GM19239 (cell line): ENCODE measurements at regions not wholly inside any gene's neighbourhood (a gene's known extent, or its start where the extent isn't known, plus 50 kb on each side); places are given as distances from the start of the nearest gene placed in this dataset.

Experiments used
- DNase-seq: peaks from one replicate; pipeline ENCODE4 v3.0.0; 2011; ENCODE audit warnings: low spot score; ENCODE audit not compliant: insufficient read length
- FAIRE-seq: peaks from 2 replicates; lab custom pipeline; 2011; peaks lifted over from hg19 to GRCh38; lab: Jason Lieb, UNC

- no peak for FAIRE-seq
- DNase-seq: no peak
Measured at GRCh38 chr4:137700751-137701150, 168.5 kb upstream of the PCDH18 start.

DNA sequence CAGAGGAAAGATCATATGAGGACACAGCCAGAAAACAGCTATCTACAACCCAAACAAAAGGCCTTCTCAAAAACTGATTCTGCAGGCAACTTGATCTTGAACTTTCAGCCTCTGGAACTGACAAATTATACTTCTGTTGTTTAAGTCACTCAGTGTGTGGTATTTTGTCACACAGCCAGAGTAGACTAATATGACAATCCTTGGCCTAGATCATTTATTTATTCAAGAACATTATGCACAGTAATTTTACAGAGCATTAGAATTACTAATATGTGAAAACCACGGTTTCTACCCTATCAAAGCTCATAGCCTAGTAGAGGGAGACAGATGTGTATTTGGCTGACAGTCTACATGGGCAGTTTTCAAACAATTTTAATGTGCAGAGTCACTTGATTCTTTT, 167.8 kb upstream of the PCDH18 start:
- DNase-seq: no peak
- no peak for FAIRE-seq

DNA sequence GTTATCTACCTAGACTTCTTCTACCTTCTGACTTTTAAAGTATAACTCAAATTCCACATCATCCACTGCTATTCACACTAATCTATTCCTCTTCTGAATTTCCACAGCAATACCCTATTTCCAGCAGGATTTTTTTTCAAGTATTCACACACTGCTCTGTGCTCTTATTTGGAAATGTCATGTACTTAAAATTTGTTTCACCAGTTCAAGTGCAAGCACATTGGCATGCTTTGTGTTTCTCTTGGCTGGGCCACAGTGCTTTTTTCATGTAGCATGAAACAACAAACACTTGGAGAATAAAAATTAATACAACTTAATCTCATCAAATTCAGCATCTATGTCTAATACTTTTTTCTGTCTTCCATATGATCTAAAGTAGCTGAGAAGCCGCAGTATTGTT, 161.8 kb upstream of the PCDH18 start:
- FAIRE-seq: no peak
- no peak for DNase-seq

- no peak for DNase-seq
- FAIRE-seq: no peak
Measured at GRCh38 chr4:137693641-137694040, 161.3 kb upstream of the PCDH18 start.

- DNase-seq (no peak), FAIRE-seq (no peak)
Measured at GRCh38 chr4:137692205-137692604, 159.9 kb upstream of the PCDH18 start.

DNA sequence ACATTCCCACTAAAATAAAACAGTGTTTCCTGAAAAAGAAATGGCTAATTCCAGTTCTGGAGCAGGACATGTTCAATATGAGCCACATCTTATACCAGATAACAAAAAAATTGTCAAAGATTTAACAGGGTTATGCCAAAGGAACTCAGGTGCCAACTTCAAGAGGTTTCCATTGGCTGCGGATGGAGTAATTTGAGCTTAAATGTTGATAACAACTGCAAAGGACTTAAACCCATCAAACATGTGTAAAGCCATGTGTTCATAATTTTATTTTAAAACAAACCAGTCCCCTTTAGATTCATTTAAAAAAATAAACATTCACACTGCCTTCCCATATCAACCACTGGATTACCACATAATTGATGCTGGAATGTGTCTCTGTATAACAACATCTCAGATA, 156.4 kb upstream of the PCDH18 start:
- FAIRE-seq: no peak
- DNase-seq: no peak

DNA sequence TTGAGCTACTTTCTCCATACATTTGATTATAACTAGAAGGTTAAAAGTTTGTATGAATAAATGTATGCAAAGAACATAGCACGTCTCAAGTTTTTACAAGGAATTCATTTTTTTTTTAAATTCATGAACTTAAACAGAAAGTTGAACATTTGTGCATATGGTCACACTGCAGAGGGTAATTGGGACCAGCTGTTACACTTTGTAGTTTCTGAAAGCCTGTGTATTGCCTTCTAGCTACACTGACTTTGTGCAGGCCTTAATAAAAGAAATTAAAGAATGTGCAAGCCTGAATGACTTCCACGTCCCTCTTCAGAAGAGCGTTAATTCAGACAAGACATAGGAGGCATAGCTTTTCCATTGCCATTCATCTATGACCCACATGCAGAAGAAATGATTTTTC, 153.1 kb upstream of the PCDH18 start:
- FAIRE-seq (no peak), DNase-seq (no peak)

- DNase-seq (no peak), FAIRE-seq (no peak)
Measured at GRCh38 chr4:137681081-137681480, 148.8 kb upstream of the PCDH18 start.

GRCh38 chr4:137678796-137679195, 146.5 kb upstream of the PCDH18 start:
- no peak for DNase-seq
- no peak for FAIRE-seq

DNA sequence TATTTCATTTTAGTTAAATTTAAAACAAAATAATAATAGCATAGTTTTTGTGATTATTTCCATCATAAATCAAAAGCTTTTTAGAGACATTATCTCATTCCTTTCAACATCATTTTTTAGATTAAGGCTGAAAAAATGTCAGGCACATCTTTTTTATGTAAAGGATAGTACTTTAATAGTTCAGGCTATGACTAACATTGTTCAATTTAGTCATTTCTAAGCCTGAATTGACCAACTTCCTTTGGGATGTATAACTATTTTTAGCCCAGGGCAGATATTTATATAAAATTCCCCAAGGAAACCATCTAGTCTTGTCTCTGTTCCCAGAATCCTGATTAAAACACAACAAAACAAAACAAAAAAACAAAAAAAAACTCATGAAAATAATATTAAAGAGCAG, 145.6 kb upstream of the PCDH18 start:
- no peak for FAIRE-seq
- no peak for DNase-seq

DNA sequence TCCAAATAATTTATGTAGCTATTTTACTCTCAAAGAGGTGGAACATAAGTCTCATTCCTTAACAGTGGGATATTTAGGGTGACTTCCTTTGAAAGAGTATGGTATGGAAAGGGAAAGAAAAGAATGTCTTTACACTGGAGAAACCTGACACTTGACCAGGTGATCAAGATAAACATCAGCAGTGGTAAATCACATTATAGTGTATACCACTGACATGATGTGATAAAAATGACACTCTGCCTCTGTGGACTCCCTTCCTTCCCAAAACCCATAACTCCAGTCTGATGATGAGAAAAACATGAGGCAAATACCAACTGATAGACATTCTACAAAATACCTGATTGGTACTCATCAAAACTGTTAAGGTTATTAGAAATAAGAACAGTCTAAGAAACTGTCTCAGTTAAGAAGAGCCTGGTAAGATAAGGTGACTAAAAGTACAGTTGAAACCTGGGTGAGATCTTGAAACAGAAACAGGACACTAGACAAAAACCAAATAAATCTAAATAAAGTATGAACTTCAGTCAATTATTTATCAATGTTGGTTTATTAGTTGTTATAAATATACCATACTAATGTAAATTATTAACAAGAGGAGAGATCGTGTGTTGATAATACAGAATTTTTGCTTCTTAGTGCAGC, 144.2 kb upstream of the PCDH18 start:
- DNase-seq (no peak), FAIRE-seq (no peak)

DNA sequence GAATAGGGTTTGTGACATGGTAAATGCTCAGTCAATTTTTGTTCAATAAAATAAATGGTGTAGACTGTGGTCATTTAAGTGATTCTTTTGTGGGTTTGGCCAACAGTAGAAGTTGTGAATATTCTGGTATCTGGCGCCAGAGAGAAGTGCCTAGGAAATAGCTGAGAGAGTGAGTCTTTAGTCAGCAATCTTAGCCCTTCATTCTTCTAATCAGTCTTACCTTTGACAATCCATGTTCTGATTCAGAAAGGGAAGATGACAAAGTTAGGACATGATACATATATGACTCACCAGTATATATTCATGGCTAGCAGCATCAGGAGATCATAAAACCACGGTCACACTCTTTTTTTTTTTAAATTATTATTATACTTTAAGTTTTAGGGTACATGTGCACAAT, 141.8 kb upstream of the PCDH18 start:
- FAIRE-seq (no peak), DNase-seq (no peak)

GRCh38 chr4:137668885-137669545, 136.7 kb upstream of the PCDH18 start:
- no peak for DNase-seq
- no peak for FAIRE-seq

GRCh38 chr4:137664416-137664815, 132.1 kb upstream of the PCDH18 start:
- DNase-seq (no peak), FAIRE-seq (no peak)

GRCh38 chr4:137664046-137664387, 131.7 kb upstream of the PCDH18 start:
- DNase-seq (no peak), FAIRE-seq (no peak)

- DNase-seq: no peak
- FAIRE-seq: no peak
Measured at GRCh38 chr4:137663251-137664045, 131.2 kb upstream of the PCDH18 start.

DNA sequence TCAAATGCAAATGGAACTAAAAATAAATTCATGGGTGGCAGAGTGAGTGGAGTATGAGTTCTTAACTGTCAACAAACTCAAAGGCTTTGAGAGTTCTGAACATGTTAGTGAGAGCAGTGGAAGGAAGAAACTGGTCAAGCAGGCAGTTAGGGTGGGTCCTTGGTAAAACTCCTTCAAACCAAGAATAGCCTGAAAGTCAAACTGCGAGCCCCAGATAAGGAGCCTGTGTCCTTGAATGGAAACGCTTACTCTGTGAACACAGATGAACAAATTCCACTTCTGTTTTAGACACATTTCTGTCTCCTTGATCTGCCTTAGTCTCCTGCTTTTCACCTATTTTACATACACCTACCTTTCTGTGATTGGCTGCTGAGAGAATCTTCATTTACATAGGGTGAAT, 129.4 kb upstream of the PCDH18 start:
- DNase-seq: no peak

GRCh38 chr4:137660211-137660610, 127.9 kb upstream of the PCDH18 start:
- no peak for DNase-seq
- no peak for FAIRE-seq

More for the DNA sequence above, 129.4 kb upstream of the PCDH18 start:
- FAIRE-seq: no peak

DNA sequence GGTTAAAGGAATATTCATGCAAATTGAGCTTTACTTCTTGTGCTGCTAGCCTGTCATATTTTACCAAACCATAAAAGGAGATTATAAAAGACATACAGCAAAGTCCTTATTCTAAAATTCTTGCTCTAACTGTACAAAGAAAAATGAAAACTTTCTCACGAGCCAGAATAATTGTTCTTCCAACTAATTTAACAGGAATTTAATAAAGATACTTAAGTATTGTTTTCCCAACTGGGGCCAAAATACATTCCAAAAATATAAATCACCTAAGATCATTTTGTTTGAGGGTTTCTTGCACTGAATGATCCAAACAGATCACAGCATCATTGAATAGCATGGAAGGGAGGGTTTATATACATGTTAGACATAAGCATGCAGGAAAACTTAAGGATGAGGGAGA, 127.1 kb upstream of the PCDH18 start:
- DNase-seq (no peak), FAIRE-seq (no peak)

- FAIRE-seq (no peak), DNase-seq (no peak)
Measured at GRCh38 chr4:137656661-137657060, 124.4 kb upstream of the PCDH18 start.

- FAIRE-seq (no peak), DNase-seq (no peak)
Measured at GRCh38 chr4:137655302-137655701, 123.0 kb upstream of the PCDH18 start.

GRCh38 chr4:137651128-137651527, 118.8 kb upstream of the PCDH18 start:
- no peak for FAIRE-seq
- no peak for DNase-seq
